HG03342 (cell line): ENCODE measurements at regions not wholly inside any gene's neighbourhood (a gene's known extent, or its start where the extent isn't known, plus 50 kb on each side); places are given as distances from the start of the nearest gene placed in this dataset.

ENCODE experiments used
- ATAC-seq: cut with Tn5 transposase; IDR thresholded peaks from one replicate; pipeline ENCODE4 v1.9.1; 2021; ENCODE audit warnings: mild to moderate bottlenecking, moderate library complexity; ENCODE audit not compliant: unreplicated experiment

- ATAC-seq, result no peak
Observed at GRCh38 chr1:114314576-114314975, 160.9 kb upstream of the SYT6 start.

- ATAC-seq, result no peak
Observed at GRCh38 chr1:114314098-114314497, 160.4 kb upstream of the SYT6 start.

- ATAC-seq, result no peak
Observed at GRCh38 chr1:114310695-114311271, 157.1 kb upstream of the SYT6 start.

- no peak for ATAC-seq
Observed at GRCh38 chr1:114302821-114303220, 149.2 kb upstream of the SYT6 start.

- no peak for ATAC-seq
Observed at GRCh38 chr1:114299331-114299975, 145.8 kb upstream of the SYT6 start.

GRCh38 chr1:114298008-114298407 is 144.3 kb upstream of the SYT6 start:
- ATAC-seq, result no peak

GRCh38 chr1:114296413-114296812 is 142.7 kb upstream of the SYT6 start:
- ATAC-seq, result no peak

- ATAC-seq, result no peak
Observed at GRCh38 chr1:114295321-114295720, 141.7 kb upstream of the SYT6 start.

GRCh38 chr1:114292835-114293234 is 139.2 kb upstream of the SYT6 start:
- no peak for ATAC-seq

- no peak for ATAC-seq
Observed at GRCh38 chr1:114292194-114292593, 138.5 kb upstream of the SYT6 start.

- ATAC-seq, result no peak
Observed at GRCh38 chr1:114290776-114291175, 137.1 kb upstream of the SYT6 start.

GRCh38 chr1:114290341-114290740 is 136.7 kb upstream of the SYT6 start:
- no peak for ATAC-seq

GRCh38 chr1:114289824-114290223 is 136.2 kb upstream of the SYT6 start:
- no peak for ATAC-seq

GRCh38 chr1:114289306-114289705 is 135.6 kb upstream of the SYT6 start:
- no peak for ATAC-seq

- no peak for ATAC-seq
Observed at GRCh38 chr1:114286960-114287359, 133.3 kb upstream of the SYT6 start.

- ATAC-seq, result no peak
Observed at GRCh38 chr1:114286179-114286578, 132.5 kb upstream of the SYT6 start.

GRCh38 chr1:114282751-114283403 is 129.2 kb upstream of the SYT6 start:
- ATAC-seq, result peak; percentile 94

GRCh38 chr1:114278911-114279310 is 125.2 kb upstream of the SYT6 start:
- no peak for ATAC-seq

- no peak for ATAC-seq
Observed at GRCh38 chr1:114278430-114278829, 124.8 kb upstream of the SYT6 start.

- no peak for ATAC-seq
Observed at GRCh38 chr1:114274621-114275317, 121.1 kb upstream of the SYT6 start.

GRCh38 chr1:114272593-114272992 is 118.9 kb upstream of the SYT6 start:
- no peak for ATAC-seq

- ATAC-seq, result no peak
Observed at GRCh38 chr1:114270718-114271117, 117.0 kb upstream of the SYT6 start.
